Retinal pigment epithelial cell (primary cell): ENCODE measurements at regions not wholly inside any gene's neighbourhood (a gene's known extent, or its start where the extent isn't known, plus 50 kb on each side); places are given as distances from the start of the nearest gene placed in this dataset.

Experiments used
- DNase-seq: peaks from one replicate; pipeline ENCODE4 v3.0.0-alpha.2; 2010; ENCODE audit warnings: low read depth
- H3K4me3 ChIP-seq: 2 replicates; pipeline ENCODE4 v1.5.1; 2011; ENCODE audit warnings: mild to moderate bottlenecking, low read length, control low read depth, moderate library complexity
- TF ChIP-seq, protein P1 (sequence below): conservative IDR thresholded peaks from 2 replicates; pipeline ENCODE4 v1.5.1; 2011; ENCODE audit warnings: low read depth, low read length, control low read depth, inconsistent platforms

DNA sequence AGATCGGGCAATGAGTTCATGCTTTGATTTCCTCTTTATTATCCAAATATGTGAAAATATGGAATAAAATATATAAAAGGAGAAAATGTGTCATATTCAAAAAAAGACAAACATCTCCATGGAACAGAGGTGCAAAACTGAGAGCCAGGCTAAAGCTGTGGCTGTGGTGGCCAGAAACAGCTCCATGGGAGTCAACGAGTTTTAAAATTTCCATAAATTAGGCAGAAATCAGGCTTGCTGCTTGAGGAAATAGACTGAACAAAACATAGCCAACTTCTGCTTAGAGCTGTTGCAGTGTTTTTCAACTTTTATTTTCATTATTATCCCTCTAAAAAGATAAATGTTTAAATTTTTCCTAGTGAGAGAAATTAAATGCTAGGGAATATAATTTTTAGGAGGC, 110.8 kb upstream of the SLC30A5 start:
- TF ChIP-seq, protein P1, sequence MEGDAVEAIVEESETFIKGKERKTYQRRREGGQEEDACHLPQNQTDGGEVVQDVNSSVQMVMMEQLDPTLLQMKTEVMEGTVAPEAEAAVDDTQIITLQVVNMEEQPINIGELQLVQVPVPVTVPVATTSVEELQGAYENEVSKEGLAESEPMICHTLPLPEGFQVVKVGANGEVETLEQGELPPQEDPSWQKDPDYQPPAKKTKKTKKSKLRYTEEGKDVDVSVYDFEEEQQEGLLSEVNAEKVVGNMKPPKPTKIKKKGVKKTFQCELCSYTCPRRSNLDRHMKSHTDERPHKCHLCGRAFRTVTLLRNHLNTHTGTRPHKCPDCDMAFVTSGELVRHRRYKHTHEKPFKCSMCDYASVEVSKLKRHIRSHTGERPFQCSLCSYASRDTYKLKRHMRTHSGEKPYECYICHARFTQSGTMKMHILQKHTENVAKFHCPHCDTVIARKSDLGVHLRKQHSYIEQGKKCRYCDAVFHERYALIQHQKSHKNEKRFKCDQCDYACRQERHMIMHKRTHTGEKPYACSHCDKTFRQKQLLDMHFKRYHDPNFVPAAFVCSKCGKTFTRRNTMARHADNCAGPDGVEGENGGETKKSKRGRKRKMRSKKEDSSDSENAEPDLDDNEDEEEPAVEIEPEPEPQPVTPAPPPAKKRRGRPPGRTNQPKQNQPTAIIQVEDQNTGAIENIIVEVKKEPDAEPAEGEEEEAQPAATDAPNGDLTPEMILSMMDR: no peak
- no peak for DNase-seq
- no peak overlapping the region for H3K4me3 ChIP-seq

DNA sequence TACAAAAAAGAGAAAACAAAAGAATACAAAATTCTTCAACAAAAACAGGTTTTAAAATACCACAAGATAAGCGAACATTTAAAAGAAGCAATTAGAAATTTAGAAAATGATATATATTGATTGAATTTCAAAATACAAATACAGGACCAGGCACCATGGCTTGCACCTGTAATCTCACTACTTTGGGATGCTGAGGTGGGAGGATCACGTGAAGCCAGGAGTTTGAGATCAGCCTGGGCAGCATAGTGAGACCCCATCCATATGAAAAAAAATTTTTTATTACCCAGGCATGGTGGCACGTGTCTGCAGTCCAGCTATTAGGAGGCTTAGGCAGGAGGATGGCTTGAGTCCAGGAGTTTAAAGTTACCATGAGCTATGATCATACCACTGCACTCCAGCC, 109.9 kb upstream of the SLC30A5 start:
- TF ChIP-seq, protein P1: no peak
- DNase-seq: no peak
- H3K4me3 ChIP-seq: no peak overlapping the region

DNA sequence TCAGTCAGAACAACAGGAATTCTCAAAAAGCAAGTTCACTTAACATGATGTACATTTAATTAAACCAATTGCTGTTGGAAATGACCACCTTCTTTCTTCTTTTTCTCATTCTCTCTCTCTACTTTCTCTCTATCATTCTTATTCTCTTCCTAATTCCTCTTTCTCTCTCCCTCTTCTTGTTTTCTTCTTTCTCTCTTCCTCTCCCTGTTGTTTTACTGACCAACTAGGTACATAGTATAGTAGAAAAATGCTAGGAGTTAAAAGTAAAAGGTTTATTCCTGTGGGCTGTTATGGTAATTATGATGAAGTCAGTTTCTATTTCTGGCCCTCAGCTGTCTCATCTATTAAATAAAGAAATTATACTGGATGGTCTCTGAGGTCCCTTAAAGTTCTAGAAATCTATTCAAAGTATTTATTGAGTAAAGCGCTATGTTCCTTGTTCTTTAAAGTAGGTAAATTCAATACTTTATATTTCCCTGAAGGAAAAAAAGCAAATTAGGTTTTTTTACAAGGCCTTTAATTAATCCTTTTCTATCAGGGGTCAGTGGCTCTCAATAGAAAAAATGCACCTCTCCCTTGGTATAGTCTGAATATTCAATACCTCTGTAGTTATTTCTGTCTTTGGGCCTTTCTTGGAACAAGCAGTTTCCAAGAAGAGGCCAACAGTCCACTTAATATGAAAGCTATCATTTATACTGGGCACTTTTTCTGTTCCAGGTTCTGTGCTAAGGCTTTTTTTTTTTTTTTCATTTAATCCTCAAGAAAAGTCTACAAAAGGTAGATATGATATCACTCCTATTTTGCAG, 102.3 kb upstream of the SLC30A5 start:
- no peak for DNase-seq
- H3K4me3 ChIP-seq: no peak overlapping the region
- TF ChIP-seq, protein P1: no peak

DNA sequence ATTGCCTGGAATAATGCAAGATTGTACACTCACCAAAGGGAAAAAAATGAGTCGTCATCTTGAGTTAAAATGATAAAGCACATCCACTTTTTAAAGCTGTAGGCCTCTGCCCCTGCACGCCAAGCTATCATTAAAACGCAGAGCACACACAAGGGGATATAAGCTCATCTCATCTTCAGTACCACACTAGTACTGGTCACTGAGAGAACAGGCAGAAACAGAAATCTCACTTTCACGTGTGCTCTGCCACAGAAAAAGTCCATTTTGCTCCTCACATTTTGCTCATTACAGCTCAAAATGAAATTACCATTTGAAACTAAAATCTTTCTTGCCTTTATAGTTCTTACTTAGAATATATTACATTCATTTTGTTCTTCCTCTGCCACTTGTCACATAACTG, 99.2 kb upstream of the SLC30A5 start:
- no peak overlapping the region for H3K4me3 ChIP-seq
- TF ChIP-seq, protein P1: no peak
- DNase-seq: no peak

DNA sequence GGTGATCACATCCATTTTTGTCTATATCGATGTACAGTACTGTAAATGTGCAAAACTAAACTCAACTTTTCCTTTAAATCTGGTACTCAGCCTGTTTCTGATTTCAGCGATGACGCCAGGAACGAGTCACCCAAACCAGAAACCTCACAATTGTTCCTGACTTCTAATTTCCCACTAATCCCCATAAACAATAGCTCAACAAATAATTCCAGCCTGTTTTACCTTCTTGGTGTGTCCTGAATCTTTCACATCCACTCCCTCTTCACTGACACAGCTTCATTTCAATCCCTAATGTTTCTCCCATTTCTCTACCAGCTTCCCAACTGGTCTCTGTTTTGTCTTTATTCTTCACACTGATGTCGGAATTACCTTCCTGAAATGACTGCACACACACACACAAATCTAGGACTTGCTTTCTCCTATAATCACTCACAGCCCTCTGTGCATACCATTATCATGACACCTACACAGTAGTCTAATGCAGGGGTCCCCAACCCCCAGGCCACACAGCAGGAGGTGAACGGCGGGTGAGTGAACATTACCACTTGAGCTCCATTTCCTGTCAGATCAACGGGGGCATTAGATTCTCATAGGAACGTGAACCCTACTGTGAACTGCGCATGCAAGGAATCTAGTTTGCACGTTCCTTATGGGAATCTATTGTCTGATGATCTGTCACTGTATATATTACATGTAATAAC, 97.8 kb upstream of the SLC30A5 start:
- no peak for DNase-seq
- TF ChIP-seq, protein P1: no peak
- H3K4me3 ChIP-seq: no peak overlapping the region

DNA sequence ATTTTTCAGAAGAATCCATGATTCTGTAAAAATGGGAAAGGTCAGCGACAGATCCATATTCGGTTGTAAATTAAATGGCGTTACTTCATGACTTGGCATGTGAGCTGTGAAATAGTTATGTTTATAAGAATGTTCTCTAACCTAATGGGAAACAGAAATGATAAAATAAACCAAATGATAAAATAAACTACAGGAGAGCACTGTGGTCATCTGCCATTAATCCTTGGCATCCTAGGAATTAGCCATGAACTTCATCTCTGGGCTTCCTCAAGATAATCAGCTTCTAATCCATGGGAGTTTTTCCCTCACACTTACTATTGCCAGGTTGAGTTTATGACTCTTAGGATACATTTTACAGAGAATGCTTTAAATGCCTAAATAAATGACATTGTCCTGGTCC, 94.6 kb upstream of the SLC30A5 start:
- DNase-seq: no peak
- TF ChIP-seq, protein P1: no peak
- H3K4me3 ChIP-seq: no peak overlapping the region

DNA sequence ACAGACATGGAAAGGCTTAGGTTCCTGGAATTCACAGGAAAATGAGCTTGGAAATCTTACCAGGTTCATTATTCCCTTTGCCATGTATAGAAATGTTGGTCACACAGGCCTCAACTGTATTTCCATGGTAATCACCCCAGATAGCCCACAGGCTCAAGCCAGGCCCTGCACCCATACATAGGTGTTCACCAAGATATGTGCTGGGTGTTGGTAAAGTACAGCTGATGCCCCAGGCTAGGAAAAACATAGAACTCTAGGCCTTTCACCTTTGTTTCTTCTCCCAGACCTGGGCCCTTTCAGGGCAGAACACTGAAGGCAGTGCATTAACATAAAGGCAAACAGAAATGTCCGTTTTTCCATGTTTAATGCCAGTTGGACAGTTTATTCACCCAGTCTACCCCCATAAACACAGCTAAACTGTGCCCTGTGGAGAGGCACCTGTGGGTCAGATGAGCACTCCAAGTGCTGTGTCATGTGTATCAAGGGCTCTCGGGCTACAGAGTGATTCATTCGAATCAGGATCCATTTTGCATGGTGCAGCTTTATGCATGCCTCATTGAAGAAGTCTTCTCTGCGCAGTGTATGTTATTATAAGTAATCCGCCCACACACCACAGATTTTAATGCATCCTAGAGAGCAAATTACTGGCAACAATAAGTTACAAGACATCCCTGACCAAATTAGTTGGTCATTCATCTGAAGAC, 93.4 kb upstream of the SLC30A5 start:
- H3K4me3 ChIP-seq: no peak overlapping the region
- no peak for DNase-seq
- TF ChIP-seq, protein P1: no peak
